Fibroblast of skin of back (primary cell): ENCODE measurements at regions not wholly inside any gene's neighbourhood (a gene's known extent, or its start where the extent isn't known, plus 50 kb on each side); places are given as distances from the start of the nearest gene placed in this dataset.
A peak's percentile ranks its signal among the peaks of the same experiment; 100 is the strongest.
"Not testable (repeated sequence)": the region's sequence is repeated elsewhere in the genome, so short reads cannot be mapped to it uniquely, and the experiment has no call there.

Experiments used
- DNase-seq: peaks from one replicate; pipeline ENCODE4 v3.0.0-alpha.2; 2013

- DNase-seq, result no peak
These were observed 130.1 kb upstream of the ZEB1 start for GRCh38 chr10:31188792-31189406.

- no peak for DNase-seq
These were observed 128.5 kb upstream of the ZEB1 start for GRCh38 chr10:31190488-31190887.

GRCh38 chr10:31192475-31192874, 126.5 kb upstream of the ZEB1 start:
- DNase-seq, result no peak

- no peak for DNase-seq
These were observed 124.0 kb upstream of the ZEB1 start for GRCh38 chr10:31194986-31195385.

DNA sequence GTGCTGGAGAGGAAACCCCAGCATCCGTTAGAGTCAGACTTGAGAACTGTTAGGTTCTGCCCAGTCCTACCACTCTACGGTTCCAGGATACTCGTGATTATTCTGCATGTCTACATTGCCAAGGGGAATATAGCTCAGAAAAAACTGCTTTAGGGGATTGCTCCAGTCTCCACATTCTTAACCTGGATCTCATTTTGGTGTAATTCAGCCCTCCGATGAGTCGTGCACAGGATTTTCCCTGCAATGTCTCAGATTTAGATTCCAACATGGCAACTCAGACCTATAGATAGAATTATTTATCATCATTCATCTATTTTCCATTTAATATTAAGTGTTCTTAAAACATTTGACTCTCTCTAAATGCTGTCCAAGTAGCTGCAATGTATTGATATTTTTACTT, 121.1 kb upstream of the ZEB1 start:
- DNase-seq, result peak; percentile 51

DNA sequence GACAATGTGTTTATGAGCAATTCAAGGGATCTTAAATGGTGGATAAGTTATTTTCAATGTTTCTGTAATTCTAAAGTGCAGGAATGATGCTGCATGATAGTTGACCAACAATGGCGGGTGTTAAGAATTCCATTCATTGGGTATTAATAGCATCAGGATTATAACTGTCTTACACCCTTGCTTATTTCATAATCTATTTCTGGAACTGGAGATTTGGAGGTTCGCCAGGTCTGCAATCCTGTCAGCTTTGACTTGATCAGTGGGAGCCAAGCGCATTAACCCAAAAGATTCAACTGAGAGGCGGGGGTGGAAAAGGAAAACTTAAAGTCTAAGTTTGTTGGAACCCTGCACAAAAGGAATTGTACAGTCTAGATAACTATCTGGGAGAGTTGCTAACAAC, 114.9 kb upstream of the ZEB1 start:
- peak; percentile 44 for DNase-seq

GRCh38 chr10:31207636-31208035, 111.4 kb upstream of the ZEB1 start:
- DNase-seq, result no peak

DNA sequence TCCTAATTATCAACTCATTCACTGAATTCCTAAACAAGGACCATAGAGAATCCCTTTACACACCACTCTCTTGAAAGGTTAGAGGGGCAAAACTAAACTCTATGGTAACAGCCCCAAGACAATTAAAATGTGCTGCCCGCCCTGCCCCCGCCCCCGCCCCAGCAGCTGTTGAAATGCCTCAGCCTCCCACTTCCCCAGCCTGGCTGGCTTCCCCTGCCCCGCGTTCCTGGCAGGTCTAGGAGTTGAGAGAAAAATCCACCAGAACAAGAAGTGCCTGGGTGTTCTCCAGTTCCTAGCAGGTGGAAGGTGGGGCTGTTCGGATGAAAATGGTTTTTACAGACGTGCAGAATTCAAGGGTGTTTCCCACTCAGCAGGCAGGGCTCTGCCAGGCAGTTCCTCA, 109.5 kb upstream of the ZEB1 start:
- DNase-seq, result no peak

DNA sequence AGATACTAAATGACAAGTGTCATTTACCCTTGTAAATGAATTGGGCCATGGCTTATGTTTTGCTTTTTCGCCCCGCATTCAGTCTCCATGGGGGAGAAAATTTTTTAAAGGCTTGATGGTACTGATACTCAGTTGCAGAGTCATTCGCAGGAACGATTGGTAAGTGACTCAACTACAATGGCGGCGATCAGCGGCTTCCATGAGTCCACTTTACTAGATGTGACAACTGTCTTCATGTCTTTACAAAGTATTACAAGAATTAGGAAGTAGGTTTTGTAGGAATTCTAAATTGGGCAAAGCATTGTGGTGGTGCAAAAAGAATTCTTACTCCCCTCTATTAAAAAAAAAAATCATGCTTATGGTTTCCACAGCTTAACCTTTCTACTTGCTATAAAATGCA, 108.8 kb upstream of the ZEB1 start:
- DNase-seq, result no peak

GRCh38 chr10:31213959-31214358, 105.1 kb upstream of the ZEB1 start:
- no peak for DNase-seq

DNA sequence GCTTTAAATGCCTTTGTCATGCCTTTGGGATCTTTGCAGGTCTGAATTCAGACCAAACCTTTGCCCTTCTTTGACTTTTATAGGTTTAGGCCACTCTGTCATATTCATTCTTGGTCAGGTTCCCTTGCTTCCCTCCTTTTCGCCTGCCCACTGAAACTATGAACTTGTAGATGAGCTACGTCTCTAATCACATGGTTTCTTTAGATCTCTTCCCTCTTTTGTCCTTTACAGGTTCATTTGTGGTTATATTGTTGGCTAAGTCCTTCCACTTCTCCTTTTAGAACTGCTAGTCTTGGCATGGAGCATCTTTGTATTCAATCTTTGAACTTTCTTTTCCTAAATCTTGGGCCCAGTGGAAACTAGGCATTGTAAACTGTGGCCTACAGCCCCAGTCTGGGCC, 104.0 kb upstream of the ZEB1 start:
- DNase-seq, result no peak

DNA sequence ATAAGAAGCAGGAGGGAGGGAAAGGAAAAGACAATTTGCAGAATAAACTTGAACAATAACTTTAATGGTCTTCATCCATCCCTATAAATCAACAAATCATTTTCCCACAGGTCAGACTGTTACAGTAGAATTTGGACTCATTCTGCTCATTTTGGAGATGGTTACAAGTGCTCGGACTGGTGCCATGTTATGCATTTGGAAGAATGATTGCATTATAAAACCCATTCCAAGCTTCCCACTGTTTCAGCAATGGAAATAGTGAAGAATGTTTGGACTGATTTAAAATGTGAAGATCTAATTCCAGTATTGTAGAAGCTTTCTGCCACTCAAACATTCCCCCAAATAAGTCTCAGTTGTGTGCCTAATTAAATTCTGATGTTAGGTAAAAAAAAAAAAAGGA, 99.7 kb upstream of the ZEB1 start:
- DNase-seq, result no peak

GRCh38 chr10:31228780-31229179, 90.2 kb upstream of the ZEB1 start:
- not testable (repeated sequence) for DNase-seq

GRCh38 chr10:31239961-31240360, 79.1 kb upstream of the ZEB1 start:
- DNase-seq, result no peak

- peak; percentile 93 for DNase-seq
These were observed 76.1 kb upstream of the ZEB1 start for GRCh38 chr10:31242902-31243301.

GRCh38 chr10:31251118-31251517, 67.9 kb upstream of the ZEB1 start:
- DNase-seq, result not testable (repeated sequence)

- no peak for DNase-seq
These were observed 65.8 kb upstream of the ZEB1 start for GRCh38 chr10:31253237-31253636.

DNA sequence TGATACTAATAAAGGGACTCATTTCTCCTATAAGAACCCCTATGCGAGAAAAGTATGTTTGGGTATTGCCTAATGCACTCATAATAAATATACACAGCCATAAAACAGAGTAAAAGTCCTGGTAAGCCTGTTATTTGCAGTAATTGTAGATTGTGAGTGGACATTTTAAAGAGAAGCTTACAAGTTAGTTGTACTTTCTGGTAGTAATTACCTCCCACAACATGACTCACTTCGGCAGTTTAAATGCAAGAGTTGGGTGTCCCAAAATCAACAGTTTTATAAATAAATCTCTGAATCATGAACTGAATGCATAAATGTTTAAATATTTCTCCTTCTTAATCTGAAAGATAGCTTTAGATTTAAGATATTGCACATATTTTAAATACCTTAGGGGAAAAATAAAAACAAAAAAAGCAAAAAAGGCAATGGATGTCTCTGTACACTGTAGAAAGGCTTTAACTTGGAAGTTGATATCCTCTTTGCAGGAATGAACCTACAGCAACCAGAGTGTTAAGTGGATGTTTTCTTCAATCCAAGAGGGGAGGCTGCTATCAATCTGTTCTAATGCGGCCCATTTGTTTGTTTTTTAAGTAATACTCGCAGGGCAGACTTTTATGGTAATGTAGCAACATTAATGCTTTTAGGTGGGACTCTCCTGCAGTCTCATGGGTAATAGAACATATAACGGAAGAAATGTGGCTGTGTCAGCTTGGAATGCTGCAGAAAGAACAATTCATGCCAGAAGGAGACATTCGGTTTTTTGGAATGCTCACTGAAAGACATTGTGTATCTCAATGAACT, 57.3 kb upstream of the ZEB1 start:
- DNase-seq, result peak; percentile 88

DNA sequence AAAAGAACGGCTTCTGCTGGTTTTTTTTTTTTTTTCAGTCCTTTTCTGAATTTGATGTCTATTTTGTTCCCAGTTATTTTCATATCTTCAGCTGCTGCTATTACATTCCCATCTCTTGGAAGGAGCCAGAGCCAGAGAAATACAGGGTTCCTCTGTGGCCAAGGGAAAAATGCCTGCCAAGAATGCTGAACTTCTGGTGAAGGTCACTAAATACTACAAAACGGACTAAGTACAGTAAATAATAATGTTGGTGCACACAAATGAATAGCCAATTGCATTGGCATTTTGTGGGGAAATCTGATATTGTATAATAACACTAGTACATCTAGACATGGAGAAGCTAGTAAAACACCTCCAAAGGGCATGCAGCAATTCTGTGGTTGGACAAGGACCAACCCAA, 56.3 kb upstream of the ZEB1 start:
- DNase-seq, result peak; percentile 42

- no peak for DNase-seq
These were observed 55.1 kb upstream of the ZEB1 start for GRCh38 chr10:31263903-31264302.

DNA sequence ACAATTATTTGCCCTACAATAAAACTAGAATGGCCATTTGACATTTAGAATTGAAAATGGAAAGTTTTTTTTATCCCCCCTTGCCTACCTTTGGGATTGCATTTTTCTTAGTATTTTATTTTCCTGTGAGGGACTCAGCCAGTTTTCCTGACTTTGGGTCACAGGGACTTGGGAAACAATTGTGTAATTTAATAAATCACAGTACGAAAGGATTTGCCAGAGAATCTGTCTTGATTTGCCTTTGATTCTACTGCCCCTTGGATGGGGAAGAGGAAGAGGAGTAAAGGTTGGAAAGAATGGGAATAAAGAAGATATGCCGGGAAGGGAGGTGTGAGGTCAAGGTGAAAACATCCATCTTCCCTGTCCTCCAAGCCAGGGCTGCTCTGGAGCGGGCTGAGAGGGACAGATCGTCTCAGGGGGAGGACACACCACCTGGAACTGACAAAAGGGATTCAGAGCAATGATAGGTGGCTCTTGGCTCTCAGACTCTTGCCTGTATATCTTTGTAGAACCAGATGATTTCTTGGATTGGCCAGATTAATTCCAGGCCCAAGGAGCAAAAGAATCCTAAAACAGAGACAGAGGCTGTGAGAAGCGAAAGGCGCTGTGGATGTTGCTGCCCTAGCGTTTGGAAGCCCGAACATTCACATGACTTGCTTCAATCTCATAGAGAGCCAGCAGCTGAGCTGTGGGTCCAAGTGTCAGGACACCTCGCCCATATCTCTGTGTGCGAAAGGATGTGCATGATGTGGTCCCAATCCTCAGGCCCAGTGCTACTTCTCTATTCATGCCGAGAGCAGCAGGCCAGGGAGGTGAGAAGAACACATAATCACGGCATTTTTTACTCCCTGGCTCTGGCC, 50.3 kb upstream of the ZEB1 start:
- DNase-seq, result no peak
